ENCODE measurements at regions not wholly inside any gene's neighbourhood (a gene's known extent, or its start where the extent isn't known, plus 50 kb on each side); places are given as distances from the start of the nearest gene placed in this dataset.

- Histone ChIP-seq H3K9ac (ENCODE audit: low read depth, low read length) (no peak overlapping the region), H4K20me1 (ENCODE audit: insufficient read depth, low read length) (no peaks in the 10 kb centered on the region), H3K4me3 (ENCODE audit: low read depth in 1 of 2, low read length in 2 of 2) (no peak overlapping the region), H3K27ac (ENCODE audit: low read length) (no peak overlapping the region), H3K79me2 (ENCODE audit: insufficient read depth, low read length) (no peaks in the 10 kb centered on the region), H3K4me2 (ENCODE audit: insufficient read depth, low read length) (no peak overlapping the region), H2AFZ (ENCODE audit: low read depth, low read length) (no peak overlapping the region), H3K9me3 (ENCODE audit: insufficient read depth, low read length, severe bottlenecking) (no peaks in the 10 kb centered on the region), H3K27me3 (ENCODE audit: insufficient read depth, low read length, poor library complexity) (no peaks in the 10 kb centered on the region), H3K4me1 (ENCODE audit: insufficient read depth, low read length) (peaks cover 6% of the 10 kb centered on the region), H3K36me3 (ENCODE audit: insufficient read depth, low read length) (no peaks in the 10 kb centered on the region)
- no peak for TF ChIP-seq CTCF (IDR thresholded peaks at IDR 0.05; ENCODE audit: borderline replicate concordance, extremely low read depth, low read length, poor library complexity, severe bottlenecking)
- TF ChIP-seq EZH2 (IDR thresholded peaks at IDR 0.05; ENCODE audit: borderline replicate concordance, low read depth, low read length, severe bottlenecking), result no peak
- ATAC-seq (ENCODE audit: insufficient read depth, low read depth) (peak; percentile 58), DNase-seq (peak; percentile 40)
These were observed 408.8 kb downstream of the FUT8 start for GRCh38 chr14:65821224-65821753.

GRCh38 chr14:65824285-65824977 lies 411.9 kb downstream of the FUT8 start:
- H3K4me3 ChIP-seq (ENCODE audit: low read depth in 1 of 2, low read length in 2 of 2), result no peak overlapping the region
- peak; percentile 90 for ATAC-seq (ENCODE audit: insufficient read depth, low read depth)
- 0 out of 2 replicates have a peak overlapping the region, but pooled peaks have one; percentile 33 for H2AFZ ChIP-seq (ENCODE audit: low read depth, low read length)
- H3K4me1 ChIP-seq (ENCODE audit: insufficient read depth, low read length), result peaks cover 11% of the 10 kb centered on the region
- H3K9ac ChIP-seq (ENCODE audit: low read depth, low read length), result no peak overlapping the region
- H3K4me2 ChIP-seq (ENCODE audit: insufficient read depth, low read length), result no peak overlapping the region
- DNase-seq, result peak; percentile 82
- H3K27me3 ChIP-seq (ENCODE audit: insufficient read depth, low read length, poor library complexity), result no peaks in the 10 kb centered on the region
- TF ChIP-seq EZH2 (IDR thresholded peaks at IDR 0.05; ENCODE audit: borderline replicate concordance, low read depth, low read length, severe bottlenecking) (no peak), CTCF (IDR thresholded peaks at IDR 0.05; ENCODE audit: borderline replicate concordance, extremely low read depth, low read length, poor library complexity, severe bottlenecking) (peak; percentile 98)
- no peaks in the 10 kb centered on the region for H3K9me3 ChIP-seq (ENCODE audit: insufficient read depth, low read length, severe bottlenecking)
- no peaks in the 10 kb centered on the region for H3K36me3 ChIP-seq (ENCODE audit: insufficient read depth, low read length)
- H3K79me2 ChIP-seq (ENCODE audit: insufficient read depth, low read length), result no peaks in the 10 kb centered on the region
- no peaks in the 10 kb centered on the region for H4K20me1 ChIP-seq (ENCODE audit: insufficient read depth, low read length)
- peak overlapping the region; percentile 8; the same call in 1 of the 2 replicates for H3K27ac ChIP-seq (ENCODE audit: low read length)

GRCh38 chr14:65824978-65825299 lies 412.4 kb downstream of the FUT8 start:
- Histone ChIP-seq H3K9me3 (ENCODE audit: insufficient read depth, low read length, severe bottlenecking) (no peaks in the 10 kb centered on the region), H3K4me2 (ENCODE audit: insufficient read depth, low read length) (no peak overlapping the region), H3K4me1 (ENCODE audit: insufficient read depth, low read length) (peaks cover 11% of the 10 kb centered on the region), H3K4me3 (ENCODE audit: low read depth in 1 of 2, low read length in 2 of 2) (no peak overlapping the region), H3K79me2 (ENCODE audit: insufficient read depth, low read length) (no peaks in the 10 kb centered on the region), H3K36me3 (ENCODE audit: insufficient read depth, low read length) (no peaks in the 10 kb centered on the region), H2AFZ (ENCODE audit: low read depth, low read length) (no peak overlapping the region), H4K20me1 (ENCODE audit: insufficient read depth, low read length) (no peaks in the 10 kb centered on the region), H3K27me3 (ENCODE audit: insufficient read depth, low read length, poor library complexity) (no peaks in the 10 kb centered on the region), H3K9ac (ENCODE audit: low read depth, low read length) (no peak overlapping the region), H3K27ac (ENCODE audit: low read length) (no peak overlapping the region)
- ATAC-seq (ENCODE audit: insufficient read depth, low read depth) (no peak), DNase-seq (no peak)
- TF ChIP-seq CTCF (IDR thresholded peaks at IDR 0.05; ENCODE audit: borderline replicate concordance, extremely low read depth, low read length, poor library complexity, severe bottlenecking) (no peak), EZH2 (IDR thresholded peaks at IDR 0.05; ENCODE audit: borderline replicate concordance, low read depth, low read length, severe bottlenecking) (no peak)
